ENCODE measurements at regions not wholly inside any gene's neighbourhood (a gene's known extent, or its start where the extent isn't known, plus 50 kb on each side); places are given as distances from the start of the nearest gene placed in this dataset.

- TF ChIP-seq REST (IDR thresholded peaks at IDR 0.05; ENCODE audit: unreplicated experiment) (no peak), CTCF (conservative IDR thresholded peaks at IDR 0.05; ENCODE audit: low read depth in 2 of 2) (no peak)
Measured at GRCh38 chr16:59090541-59090940, 356.4 kb upstream of the GOT2 start.
